BLaER1 treated with 17β-estradiol and CSF1 and Interleukin-3, amounts not matched to agents 10 nM and 100 nM (cell line): ENCODE measurements at regions not wholly inside any gene's neighbourhood (a gene's known extent, or its start where the extent isn't known, plus 50 kb on each side); places are given as distances from the start of the nearest gene placed in this dataset.

Experiments
- H3K27ac ChIP-seq, 11 experiments: shearing (Covaris generic); formaldehyde crosslinking; 2 replicates each; pipeline ENCODE4 v1.8.1; 2022
- H3K27me3 ChIP-seq, 11 experiments: shearing (Covaris generic); formaldehyde crosslinking; 2 replicates each; pipeline ENCODE4 v1.8.1; 2022
- H3K36me3 ChIP-seq, 11 experiments: shearing (Covaris generic); formaldehyde crosslinking; 2 replicates each; pipeline ENCODE4 v1.8.1; 2022
- H3K4me1 ChIP-seq, 10 experiments: shearing (Covaris generic); formaldehyde crosslinking; 2 replicates each; pipeline ENCODE4 v1.8.1; 2022
- H3K4me2 ChIP-seq, 11 experiments: shearing (Covaris generic); formaldehyde crosslinking; 2 replicates each; pipeline ENCODE4 v1.8.1; 2022
- H3K4me3 ChIP-seq, 10 experiments: shearing (Covaris generic); formaldehyde crosslinking; 2 replicates each; pipeline ENCODE4 v1.8.1; 2022
- H3K9ac ChIP-seq, 11 experiments: shearing (Covaris generic); formaldehyde crosslinking; 2 replicates each; pipeline ENCODE4 v1.8.1; 2022
- H3K9me3 ChIP-seq, 11 experiments: shearing (Covaris generic); formaldehyde crosslinking; replicated peaks in 1 of 11; 2 replicates each; pipeline ENCODE4 v1.8.1; 2022
- H4K20me1 ChIP-seq, 11 experiments: shearing (Covaris generic); formaldehyde crosslinking; 2 replicates each; pipeline ENCODE4 v1.8.1; 2022
- Cebpa-rat ChIP-seq, 11 experiments: shearing (Covaris generic); IDR thresholded peaks; 2 replicates each; pipeline ENCODE4 v1.8.1; 2022

- no peaks in the 10 kb centered on the region for H3K9me3 ChIP-seq
- TF ChIP-seq Cebpa-rat (IDR thresholded peaks at IDR 0.05) = no peak
- H3K9ac ChIP-seq = no peak overlapping the region
These were observed 178.7 kb upstream of the ZFHX3 start for GRCh38 chr16:73226675-73227074.

GRCh38 chr16:73225983-73226382 lies 178.1 kb upstream of the ZFHX3 start:
- no peak overlapping the region for H3K9ac ChIP-seq
- no peak overlapping the region for H3K4me3 ChIP-seq
- H3K27ac ChIP-seq = no peak overlapping the region
- no peaks in the 10 kb centered on the region for H4K20me1 ChIP-seq
- TF ChIP-seq Cebpa-rat (IDR thresholded peaks at IDR 0.05) = no peak
- H3K36me3 ChIP-seq = no peaks in the 10 kb centered on the region
- H3K4me2 ChIP-seq = no peak overlapping the region
- H3K27me3 ChIP-seq = no peaks in the 10 kb centered on the region
- 0 out of 20 replicates have a peak, but pooled peaks cover 0 to 4% (median 0%) of the 10 kb centered on the region in 10 experiments for H3K4me1 ChIP-seq
- H3K9me3 ChIP-seq = no peaks in the 10 kb centered on the region

More at GRCh38 chr16:73226675-73227074, 178.7 kb upstream of the ZFHX3 start:
- H3K27me3 ChIP-seq = no peaks in the 10 kb centered on the region
- H3K4me1 ChIP-seq = 0 out of 20 replicates have a peak, but pooled peaks cover 0 to 4% (median 0%) of the 10 kb centered on the region in 10 experiments
- no peak overlapping the region for H3K27ac ChIP-seq
- no peaks in the 10 kb centered on the region for H3K36me3 ChIP-seq
- H3K4me3 ChIP-seq = no peak overlapping the region
- no peak overlapping the region for H3K4me2 ChIP-seq
- no peaks in the 10 kb centered on the region for H4K20me1 ChIP-seq

GRCh38 chr16:73220836-73221235 lies 172.9 kb upstream of the ZFHX3 start:
- no peaks in the 10 kb centered on the region for H4K20me1 ChIP-seq
- peaks cover 0 to 11% (median 6%) of the 10 kb centered on the region in 11 experiments; a peak in 16 of 22 replicates for H3K9me3 ChIP-seq
- no peak overlapping the region for H3K4me3 ChIP-seq
- H3K27ac ChIP-seq = no peak overlapping the region
- H3K27me3 ChIP-seq = no peaks in the 10 kb centered on the region
- TF ChIP-seq Cebpa-rat (IDR thresholded peaks at IDR 0.05) = no peak
- no peak overlapping the region for H3K9ac ChIP-seq
- no peaks in the 10 kb centered on the region for H3K36me3 ChIP-seq
- H3K4me1 ChIP-seq = no peaks in the 10 kb centered on the region
- H3K4me2 ChIP-seq = no peak overlapping the region

- Histone ChIP-seq H3K27me3 (no peaks in the 10 kb centered on the region), H3K4me1 (no peaks in the 10 kb centered on the region), H3K4me3 (no peak overlapping the region), H3K9ac (no peak overlapping the region), H3K4me2 (no peak overlapping the region), H3K27ac (no peak overlapping the region), H3K9me3 (peaks cover 0 to 20% (median 8%) of the 10 kb centered on the region in 11 experiments; a peak in 16 of 22 replicates), H3K36me3 (no peaks in the 10 kb centered on the region), H4K20me1 (no peaks in the 10 kb centered on the region)
- TF ChIP-seq Cebpa-rat (IDR thresholded peaks at IDR 0.05) = no peak
These were observed 171.2 kb upstream of the ZFHX3 start for GRCh38 chr16:73219176-73219575.

- Histone ChIP-seq H3K9ac (no peak overlapping the region), H3K27ac (no peak overlapping the region), H3K4me1 (no peaks in the 10 kb centered on the region), H3K4me3 (no peak overlapping the region), H4K20me1 (no peaks in the 10 kb centered on the region), H3K9me3 (peaks cover 0 to 20% (median 8%) of the 10 kb centered on the region in 11 experiments; a peak in 16 of 22 replicates), H3K27me3 (no peaks in the 10 kb centered on the region), H3K4me2 (no peak overlapping the region), H3K36me3 (no peaks in the 10 kb centered on the region)
- no peak for TF ChIP-seq Cebpa-rat (IDR thresholded peaks at IDR 0.05)
These were observed 169.7 kb upstream of the ZFHX3 start for GRCh38 chr16:73217654-73218053.

GRCh38 chr16:73216932-73217331 lies 169.0 kb upstream of the ZFHX3 start:
- no peak overlapping the region for H3K9ac ChIP-seq

GRCh38 chr16:73215678-73216377 lies 167.9 kb upstream of the ZFHX3 start:
- no peaks in the 10 kb centered on the region for H3K27me3 ChIP-seq
- H3K9ac ChIP-seq = no peak overlapping the region
- no peak for TF ChIP-seq Cebpa-rat (IDR thresholded peaks at IDR 0.05)
- H3K9me3 ChIP-seq = peaks cover 0 to 20% (median 8%) of the 10 kb centered on the region in 11 experiments; a peak in 16 of 22 replicates
- no peak overlapping the region for H3K27ac ChIP-seq
- H3K4me1 ChIP-seq = peaks cover 0 to 4% (median 2%) of the 10 kb centered on the region in 10 experiments; a peak in 7 of 20 replicates
- no peaks in the 10 kb centered on the region for H3K36me3 ChIP-seq
- no peak overlapping the region for H3K4me3 ChIP-seq
- H3K4me2 ChIP-seq = no peak overlapping the region
- H4K20me1 ChIP-seq = no peaks in the 10 kb centered on the region

More at GRCh38 chr16:73216932-73217331, 169.0 kb upstream of the ZFHX3 start:
- Histone ChIP-seq H3K27me3 (no peaks in the 10 kb centered on the region), H3K4me2 (no peak overlapping the region), H4K20me1 (no peaks in the 10 kb centered on the region), H3K4me3 (no peak overlapping the region), H3K27ac (no peak overlapping the region), H3K36me3 (no peaks in the 10 kb centered on the region), H3K9me3 (peaks cover 0 to 20% (median 8%) of the 10 kb centered on the region in 11 experiments; a peak in 16 of 22 replicates), H3K4me1 (no peaks in the 10 kb centered on the region)
- TF ChIP-seq Cebpa-rat (IDR thresholded peaks at IDR 0.05) = no peak

GRCh38 chr16:73214825-73215677 lies 167.1 kb upstream of the ZFHX3 start:
- Histone ChIP-seq H3K4me3 (no peak overlapping the region), H3K9ac (no peak overlapping the region), H3K9me3 (peaks cover 0 to 20% (median 8%) of the 10 kb centered on the region in 11 experiments; a peak in 16 of 22 replicates), H3K27me3 (no peaks in the 10 kb centered on the region), H3K4me2 (no peak overlapping the region), H4K20me1 (no peaks in the 10 kb centered on the region), H3K27ac (no peak overlapping the region), H3K4me1 (peaks cover 0 to 11% (median 7%) of the 10 kb centered on the region in 10 experiments; a peak in 14 of 20 replicates), H3K36me3 (no peaks in the 10 kb centered on the region)
- no peak for TF ChIP-seq Cebpa-rat (IDR thresholded peaks at IDR 0.05)

GRCh38 chr16:73213732-73214455 lies 166.0 kb upstream of the ZFHX3 start:
- H3K4me2 ChIP-seq = no peak overlapping the region
- TF ChIP-seq Cebpa-rat (IDR thresholded peaks at IDR 0.05) = no peak

More at GRCh38 chr16:73213732-73214455, 166.0 kb upstream of the ZFHX3 start:
- H3K9me3 ChIP-seq = peaks cover 0 to 20% (median 8%) of the 10 kb centered on the region in 11 experiments; a peak in 16 of 22 replicates
- H3K27ac ChIP-seq = no peak overlapping the region
- no peaks in the 10 kb centered on the region for H3K36me3 ChIP-seq
- H3K4me1 ChIP-seq = peaks cover 0 to 11% (median 7%) of the 10 kb centered on the region in 10 experiments; a peak in 14 of 20 replicates
- no peaks in the 10 kb centered on the region for H3K27me3 ChIP-seq
- no peak overlapping the region for H3K4me3 ChIP-seq
- H4K20me1 ChIP-seq = no peaks in the 10 kb centered on the region
- no peak overlapping the region for H3K9ac ChIP-seq
